ENCODE measurements at regions not wholly inside any gene's neighbourhood (a gene's known extent, or its start where the extent isn't known, plus 50 kb on each side); places are given as distances from the start of the nearest gene placed in this dataset.
A peak's percentile ranks its signal among the peaks of the same experiment; 100 is the strongest.
"Not testable (repeated sequence)": the region's sequence is repeated elsewhere in the genome, so short reads cannot be mapped to it uniquely, and the experiment has no call there.

DNA sequence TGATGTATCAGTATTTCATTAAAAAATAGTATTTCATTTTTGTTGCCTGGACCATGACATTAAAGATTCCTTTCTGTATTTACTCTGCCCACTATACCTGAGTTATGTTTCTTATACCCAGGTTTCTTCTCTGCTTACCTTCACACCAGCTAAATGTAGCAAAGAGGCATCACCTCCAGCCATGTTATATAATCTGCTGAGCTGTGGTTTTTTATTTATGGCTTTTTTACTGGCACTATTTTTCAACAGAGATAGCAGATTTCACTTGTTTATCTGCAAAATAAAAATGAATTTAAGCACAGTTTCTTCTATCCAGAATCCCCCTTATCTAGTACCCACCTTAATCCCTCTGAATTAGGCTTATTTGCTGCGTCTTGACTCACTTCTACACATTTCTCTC, 979.0 kb upstream of the MAN1A1 start:
- DNase-seq, result no peak

GRCh38 chr6:120320481-120321162, 971.1 kb upstream of the MAN1A1 start:
- no peak for DNase-seq

- DNase-seq, result no peak
Observed at GRCh38 chr6:120304223-120304622, 954.7 kb upstream of the MAN1A1 start.

DNA sequence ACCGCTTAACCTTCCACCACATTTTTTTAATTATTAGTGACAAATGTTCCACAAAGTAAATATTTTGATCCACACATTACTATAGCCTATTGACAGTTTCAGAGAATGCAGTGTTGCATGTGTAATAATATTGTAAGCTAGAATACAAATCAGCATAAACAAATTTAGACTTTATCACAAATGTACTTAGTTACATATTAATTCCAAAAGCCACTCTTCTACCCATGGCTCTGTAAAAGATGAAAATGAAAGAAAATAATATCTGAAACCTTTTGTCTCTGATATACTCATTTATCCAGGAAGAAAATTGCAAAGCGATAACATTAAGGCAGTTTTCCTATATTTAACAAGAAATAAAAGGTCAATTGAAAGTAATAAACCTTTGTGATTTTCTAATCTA, 954.0 kb upstream of the MAN1A1 start:
- no peak for DNase-seq

- DNase-seq, result no peak
Observed at GRCh38 chr6:120302041-120302440, 952.5 kb upstream of the MAN1A1 start.

DNA sequence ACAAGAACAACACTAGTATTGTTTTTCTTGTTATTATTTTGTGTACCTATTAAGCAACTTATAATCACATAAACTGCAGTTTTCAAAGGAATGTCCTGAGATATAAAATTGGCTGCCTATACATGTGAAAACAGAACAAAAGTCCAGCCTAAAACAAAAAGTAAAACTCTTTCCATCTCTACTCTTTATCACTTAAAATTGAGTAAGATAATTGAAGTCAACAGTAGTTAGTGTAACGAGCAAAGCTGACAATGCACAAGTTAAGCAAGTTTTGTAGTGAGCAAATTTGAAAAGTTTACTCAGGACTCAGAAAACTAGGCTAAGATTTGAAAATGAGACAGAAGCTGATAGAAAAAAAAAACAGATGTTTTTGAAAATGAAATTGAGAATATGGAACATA, 941.4 kb upstream of the MAN1A1 start:
- DNase-seq, result no peak

GRCh38 chr6:120282005-120282404, 932.4 kb upstream of the MAN1A1 start:
- DNase-seq, result no peak

DNA sequence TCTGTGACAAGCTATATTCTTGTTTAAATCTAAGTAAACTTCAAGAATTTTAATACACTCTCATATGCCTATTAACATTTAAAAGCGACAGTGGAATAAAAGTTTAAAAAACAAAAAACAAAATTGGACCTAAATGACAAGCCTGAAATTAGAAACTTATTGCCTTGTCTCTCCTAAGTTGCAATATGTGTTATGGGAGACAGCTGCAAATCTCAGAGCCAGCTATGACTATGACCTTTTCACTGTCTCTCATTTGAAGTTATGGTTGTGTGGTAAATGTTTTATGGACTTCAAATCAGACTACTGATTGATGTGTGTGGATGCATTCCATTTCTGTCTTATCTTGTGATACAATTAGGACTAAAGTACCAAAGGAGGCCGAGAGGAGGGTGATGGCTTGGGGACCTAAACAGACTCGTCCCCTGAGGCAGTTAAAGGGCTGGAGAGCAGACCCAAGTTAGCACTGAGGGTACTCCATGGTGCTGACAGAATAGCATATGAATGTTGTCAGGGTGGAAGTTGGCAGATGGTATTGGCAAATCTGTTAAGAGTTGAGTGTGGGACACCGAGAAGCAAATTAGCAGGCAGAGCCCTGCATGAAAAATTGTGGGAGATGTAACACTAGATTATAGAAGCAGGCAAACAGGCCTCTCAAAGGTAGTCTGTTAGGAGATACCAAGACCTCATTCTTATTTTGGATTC, 930.1 kb upstream of the MAN1A1 start:
- DNase-seq, result no peak

GRCh38 chr6:120278689-120279396, 929.3 kb upstream of the MAN1A1 start:
- DNase-seq, result no peak

DNA sequence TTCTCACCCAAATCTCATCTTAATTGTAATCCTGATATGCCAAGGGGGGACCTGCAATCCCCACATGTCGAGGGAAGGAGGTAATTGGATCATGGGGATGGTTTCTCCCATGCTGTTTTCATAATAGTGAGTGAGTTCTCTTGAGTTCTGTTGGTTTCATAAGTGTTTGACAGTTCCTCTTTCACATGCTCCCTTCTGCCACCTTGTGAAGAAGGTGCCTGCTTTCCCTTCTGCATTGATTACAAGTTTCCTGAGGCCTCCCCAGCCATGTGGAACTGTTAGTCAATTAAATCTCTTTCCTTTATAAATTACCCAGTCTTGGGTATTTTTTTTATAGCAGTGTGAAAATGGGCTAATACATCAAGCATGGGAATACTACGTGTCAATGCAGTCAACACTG, 925.0 kb upstream of the MAN1A1 start:
- DNase-seq, result no peak

GRCh38 chr6:120273411-120273810, 923.9 kb upstream of the MAN1A1 start:
- DNase-seq, result no peak

- no peak for DNase-seq
Observed at GRCh38 chr6:120272038-120272437, 922.5 kb upstream of the MAN1A1 start.

DNA sequence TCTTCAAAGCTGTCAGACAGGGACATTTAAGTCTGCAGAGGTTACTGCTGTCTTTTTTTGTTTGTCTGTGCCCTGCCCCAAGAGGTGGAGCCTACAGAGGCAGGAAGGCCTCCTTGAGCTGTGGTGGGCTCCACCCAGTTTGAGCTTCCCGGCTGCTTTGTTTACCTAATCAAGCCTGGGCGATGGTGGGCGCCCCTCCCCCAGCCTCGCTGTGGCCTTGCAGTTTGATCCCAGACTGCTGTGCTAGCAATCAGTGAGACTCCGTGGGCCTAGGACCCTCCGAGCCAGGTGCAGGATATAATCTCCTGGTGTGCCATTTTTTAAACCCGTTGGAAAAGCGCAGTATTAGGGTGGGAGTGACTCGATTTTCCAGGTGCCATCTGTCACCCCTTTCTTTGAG, 918.7 kb upstream of the MAN1A1 start:
- DNase-seq, result not testable (repeated sequence)

GRCh38 chr6:120262354-120262753, 912.8 kb upstream of the MAN1A1 start:
- no peak for DNase-seq

DNA sequence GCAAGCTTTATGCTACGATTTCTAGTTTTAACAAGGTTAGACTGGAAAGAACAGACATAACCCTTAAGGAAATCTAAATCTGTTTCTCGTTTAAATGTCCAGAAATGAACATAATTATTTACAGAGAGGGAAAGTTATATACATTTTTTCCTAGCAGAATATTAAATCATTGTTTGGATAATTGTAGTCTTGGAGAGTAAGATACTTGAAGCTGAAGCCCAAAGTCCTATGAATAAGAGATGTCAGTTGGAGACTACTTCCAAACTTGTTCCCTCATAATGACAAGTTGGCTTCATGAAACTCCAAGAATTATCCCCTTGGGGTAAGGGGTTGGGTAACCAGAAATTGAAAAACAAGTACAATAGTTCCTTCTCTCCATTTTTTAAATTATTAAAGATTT, 911.1 kb upstream of the MAN1A1 start:
- no peak for DNase-seq

DNA sequence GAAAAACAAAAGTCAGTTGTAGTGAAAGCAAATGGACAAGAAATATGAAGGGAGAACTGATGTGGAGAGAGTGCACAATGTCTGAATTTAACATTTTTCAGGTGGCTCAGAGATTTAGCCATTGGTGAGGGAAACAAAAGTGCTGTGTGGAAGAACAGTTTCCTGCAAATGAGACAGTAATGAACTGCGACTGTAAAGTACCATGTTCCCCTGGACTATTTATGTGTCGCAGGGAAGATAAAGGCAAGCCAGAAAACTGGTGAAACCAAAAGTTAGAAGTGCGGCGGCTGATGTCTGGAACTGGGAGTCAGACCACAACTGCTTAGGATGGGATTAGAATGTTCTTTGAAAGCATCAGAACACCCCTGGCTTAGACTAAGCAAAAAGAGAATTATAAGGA, 905.1 kb upstream of the MAN1A1 start:
- DNase-seq, result no peak

- DNase-seq, result no peak
Observed at GRCh38 chr6:120248451-120248850, 898.9 kb upstream of the MAN1A1 start.

DNA sequence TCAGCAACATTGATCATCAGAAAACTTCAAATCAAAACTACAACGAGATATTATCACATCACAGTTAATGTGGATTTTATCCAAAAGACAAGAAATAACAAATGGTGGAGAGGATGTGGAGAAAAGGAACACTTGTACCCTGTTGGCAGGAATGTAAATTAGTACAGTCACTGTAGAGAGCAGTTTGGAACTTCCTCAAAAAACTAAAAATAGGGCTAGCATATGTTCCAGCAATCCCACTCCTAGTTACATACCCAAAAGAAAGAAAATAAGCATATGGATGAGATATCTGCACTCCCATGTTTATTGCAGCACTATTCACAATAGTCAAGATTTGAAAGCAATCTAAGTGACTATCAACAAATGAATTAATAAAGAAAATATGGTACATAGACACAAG, 887.7 kb upstream of the MAN1A1 start:
- DNase-seq, result no peak

DNA sequence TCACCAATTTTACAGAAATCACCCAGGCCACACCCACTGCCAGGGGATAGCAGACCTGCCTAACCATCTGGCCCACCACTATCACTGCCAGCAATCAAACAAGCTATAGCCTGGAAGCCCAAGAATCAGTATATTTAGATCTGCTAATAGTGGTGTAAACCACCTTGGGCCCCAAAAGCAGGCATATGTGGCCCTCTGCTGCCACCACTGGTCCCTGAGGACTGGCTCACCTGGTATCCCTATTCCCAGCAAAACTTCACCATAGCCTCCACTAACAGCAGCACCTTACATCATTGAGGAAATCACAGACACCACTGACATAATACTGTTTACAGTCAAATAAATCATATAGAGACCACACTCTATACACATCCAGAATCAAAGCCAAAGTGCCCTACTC, 880.4 kb upstream of the MAN1A1 start:
- DNase-seq, result no peak

DNA sequence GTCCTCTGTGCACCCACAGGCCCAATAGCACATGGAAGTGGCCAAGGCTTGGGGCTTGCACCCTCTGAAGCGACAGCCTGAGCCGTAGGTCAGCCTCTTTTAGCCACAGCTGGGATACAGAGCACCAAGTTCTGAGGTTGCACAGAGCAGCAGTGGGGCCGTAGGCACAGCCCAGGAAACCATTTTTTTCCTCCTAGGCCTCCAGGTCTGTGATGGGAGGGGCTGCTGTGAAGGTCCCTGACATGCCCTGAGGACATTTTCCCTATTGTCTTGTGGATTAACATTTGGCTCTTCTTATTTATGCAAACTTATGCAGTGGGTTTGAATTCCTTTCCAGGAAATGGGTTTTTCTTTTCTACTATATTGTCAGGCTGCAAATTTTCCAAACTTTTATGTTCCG, 878.7 kb upstream of the MAN1A1 start:
- no peak for DNase-seq

DNA sequence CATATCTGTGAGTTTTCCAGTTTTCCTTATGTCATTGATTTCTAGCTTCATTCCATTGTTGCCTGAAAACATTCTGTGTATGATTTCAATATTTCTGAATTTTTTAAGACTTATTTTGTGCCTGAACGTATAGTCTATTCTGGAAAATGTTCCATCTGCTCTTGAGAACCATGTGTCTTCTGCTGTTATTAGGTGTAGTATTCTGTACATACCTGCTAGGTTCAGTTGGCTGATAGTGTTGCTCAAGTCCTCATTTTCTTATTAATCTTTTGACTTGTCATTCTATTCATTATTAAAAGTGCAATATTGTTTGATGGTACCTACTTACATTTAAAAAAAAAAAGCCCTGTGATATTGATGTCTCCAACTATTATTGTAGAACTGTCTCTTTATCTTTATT, 869.8 kb upstream of the MAN1A1 start:
- no peak for DNase-seq

- no peak for DNase-seq
Observed at GRCh38 chr6:120214088-120214499, 864.5 kb upstream of the MAN1A1 start.

GRCh38 chr6:120211955-120212792, 862.6 kb upstream of the MAN1A1 start:
- DNase-seq, result peak in 1 of 2 experiments; percentile 8
